K562 (cell line): ENCODE measurements at regions not wholly inside any gene's neighbourhood (a gene's known extent, or its start where the extent isn't known, plus 50 kb on each side); places are given as distances from the start of the nearest gene placed in this dataset.

Experiments used
- ATAC-seq: fragments of 200-7000 bp; cut with Tn5 transposase; 3 replicates; pipeline ENCODE4 v1.9.1; 2020; ENCODE audit warnings: moderate library complexity
- BruUV-seq: library from RNA; stranded (reverse); fragments of 400-500 nt; replicated peaks from 2 replicates; lab custom pipeline; 2021; lab: Mats Ljungman, UMichigan
- CTCF ChIA-PET: fragments of 300-600 bp; formaldehyde crosslinking; extraction: SDS; loops from one replicate; lab custom pipeline; 2021; ENCODE audit warnings: low intra/inter-chr PET ratio; lab: Yijun Ruan, JAX
- POLR2A ChIA-PET: fragments of 300-600, 350-650 bp; sonication (Branson Sonifier 250); formaldehyde crosslinking; extraction: SDS; loops from one replicate; lab custom pipeline; 2021; ENCODE audit warnings: antibody characterized with exemption, inconsistent platforms; lab: Yijun Ruan, JAX
- DNase-seq, 4 experiments: peaks; one replicate each; pipeline versions ENCODE4 v3.0.0 to v3.0.0-alpha.2; 2011 to 2018; ENCODE audit warnings: low spot score in 3 of 4, mixed read lengths in 3 of 4; ENCODE audit errors: extremely low read depth in 1 of 4
- FAIRE-seq: peaks from 2 replicates; lab custom pipeline; 2011; peaks lifted over from hg19 to GRCh38; lab: Jason Lieb, UNC
- H2AFZ ChIP-seq: 2 replicates; pipeline ENCODE4 v1.6.0; 2011; ENCODE audit warnings: low read depth, low read length, control low read depth, inconsistent platforms
- H3K27ac ChIP-seq: fragments of 200-600 bp; 3 replicates; pipeline ENCODE4 v1.8.0; 2011; ENCODE audit warnings: low read depth, mild to moderate bottlenecking, control low read depth, inconsistent platforms, low read length, moderate library complexity, mixed read lengths; ENCODE audit errors: extremely low read depth
- H3K27me3 ChIP-seq, 2 experiments: fragments of 300-600 bp in 1 of 2; 2 replicates in 1 of 2; 3 replicates in 1 of 2; pipeline versions ENCODE4 v1.6.0 to v1.8.0; 2011; ENCODE audit warnings: inconsistent platforms in 2 of 2, low read length in 2 of 2, mild to moderate bottlenecking in 1 of 2, mixed read lengths in 1 of 2, moderate library complexity in 1 of 2; ENCODE audit not compliant: control insufficient read depth in 2 of 2, insufficient read depth in 2 of 2
- H3K36me3 ChIP-seq: fragments of 300-600 bp; 3 replicates; pipeline ENCODE4 v1.8.0; 2011; ENCODE audit warnings: mild to moderate bottlenecking, low read length, inconsistent platforms; ENCODE audit not compliant: control insufficient read depth, insufficient read depth
- H3K4me1 ChIP-seq, 2 experiments: fragments of 200-600 bp in 1 of 2; replicated peaks in 1 of 2; 2 replicates in 1 of 2; 3 replicates in 1 of 2; pipeline versions ENCODE4 v1.5.1 to v1.8.0; 2011; ENCODE audit warnings: inconsistent platforms in 2 of 2, low read length in 2 of 2, mild to moderate bottlenecking in 1 of 2, mixed read lengths in 1 of 2, moderate library complexity in 1 of 2; ENCODE audit not compliant: control insufficient read depth in 2 of 2, insufficient read depth in 2 of 2
- H3K4me2 ChIP-seq: 2 replicates; pipeline ENCODE4 v1.6.1; 2011; ENCODE audit warnings: low read length, control low read depth, inconsistent platforms, mixed read lengths; ENCODE audit not compliant: insufficient read depth
- H3K4me3 ChIP-seq: fragments of 200-600 bp; sonication (generic), shearing (Covaris generic); 2 replicates; pipeline ENCODE4 v1.5.1; 2016; ENCODE audit warnings: control low read depth, inconsistent platforms
- H3K79me2 ChIP-seq: fragments of 200-600 bp; 3 replicates; pipeline ENCODE4 v1.8.0; 2011; ENCODE audit warnings: low read length, inconsistent platforms; ENCODE audit not compliant: control insufficient read depth, insufficient read depth
- H3K9ac ChIP-seq, 2 experiments: 2 replicates each; pipeline versions ENCODE4 v1.6.0 to v1.6.1; 2011; ENCODE audit warnings: low read depth in 2 of 2, low read length in 2 of 2, control low read depth in 1 of 2, inconsistent platforms in 1 of 2, mild to moderate bottlenecking in 1 of 2, mixed read lengths in 1 of 2; ENCODE audit not compliant: insufficient read depth in 1 of 2
- H3K9me1 ChIP-seq: one replicate; pipeline ENCODE4 v1.6.0; 2011; ENCODE audit warnings: inconsistent platforms, mild to moderate bottlenecking, low read length, moderate library complexity; ENCODE audit not compliant: control insufficient read depth, insufficient read depth
- H3K9me3 ChIP-seq: replicated peaks from 2 replicates; pipeline ENCODE4 v1.5.1; 2011; ENCODE audit warnings: low read depth, low read length, inconsistent platforms; ENCODE audit not compliant: control insufficient read depth, insufficient read depth
- H4K20me1 ChIP-seq: replicated peaks from 2 replicates; pipeline ENCODE4 v1.6.1; 2011; ENCODE audit warnings: low read length, inconsistent platforms, mixed read lengths; ENCODE audit not compliant: control insufficient read depth, insufficient read depth
- CREM ChIP-seq: IDR thresholded peaks from 2 replicates; pipeline ENCODE4 v1.6.1; 2014; ENCODE audit warnings: antibody characterized with exemption, low read depth
- GABPB2 ChIP-seq: fragments of 250-450 bp; sonication (Bioruptor Pico); conservative IDR thresholded peaks from 2 replicates; pipeline ENCODE4 v1.5.1; 2021; ENCODE audit warnings: mild to moderate bottlenecking
- LCOR ChIP-seq: sonication (generic); formaldehyde crosslinking; IDR thresholded peaks from 2 replicates; pipeline ENCODE4 v1.8.0; 2022; ENCODE audit warnings: mild to moderate bottlenecking, missing genetic modification reagents
- NCOR1 ChIP-seq: fragments of 450-650 bp; IDR thresholded peaks from 2 replicates; pipeline ENCODE4 v1.6.1; 2016; ENCODE audit warnings: mild to moderate bottlenecking, moderate library complexity
- NR4A1 ChIP-seq, 2 experiments: fragments of 250-450 bp in 1 of 2; fragments of 450-650 bp in 1 of 2; sonication (Bioruptor Pico) in 1 of 2; IDR thresholded peaks; 2 replicates each; pipeline versions ENCODE4 v1.4.0 to v1.6.1; 2016 to 2020; ENCODE audit warnings: mild to moderate bottlenecking in 2 of 2, missing compliant biosample characterization in 1 of 2, missing genetic modification characterization in 1 of 2, moderate library complexity in 1 of 2
- RHOXF2B ChIP-seq: fragments of 250-450 bp; sonication (Bioruptor Pico); conservative IDR thresholded peaks from 2 replicates; pipeline ENCODE4 v1.5.1; 2021
- WGBS: fragments of 100-300 bp; shearing (Covaris generic); methylation state at CpG from one replicate; pipeline ENCODE4 v1.1.6; 2016; ENCODE audit warnings: low coverage, mixed read lengths; ENCODE audit not compliant: insufficient coverage; ENCODE audit errors: missing lambda C conversion rate; 5-methylcytosine and 5-hydroxymethylcytosine counted together
- in situ Hi-C: fragments of 300-500 bp; cut with MboI; formaldehyde crosslinking; loops from 4 replicates; pipeline ENCODE4 v1.15.0; 2018; ENCODE audit warnings: inconsistent platforms, mixed read lengths
- intact Hi-C: fragments of 100-400 bp; cut with micrococcal nuclease; formaldehyde crosslinking; loops from 2 replicates; pipeline ENCODE4 v1.14.2; 2022
- TF ChIP-seq, protein P1 (sequence below): fragments of 450-650 bp; IDR thresholded peaks from 2 replicates; pipeline ENCODE4 v1.6.1; 2016; ENCODE audit warnings: borderline replicate concordance
- TF ChIP-seq, protein P2 (sequence below): fragments of 250-450 bp; sonication (Bioruptor Pico); IDR thresholded peaks from 2 replicates; pipeline ENCODE4 v1.4.0; 2020; ENCODE audit warnings: borderline replicate concordance
- TF ChIP-seq, protein P3 (sequence below): sonication (generic); formaldehyde crosslinking; IDR thresholded peaks from 2 replicates; pipeline ENCODE4 v1.8.0; 2022; ENCODE audit warnings: mild to moderate bottlenecking, missing genetic modification reagents

DNA sequence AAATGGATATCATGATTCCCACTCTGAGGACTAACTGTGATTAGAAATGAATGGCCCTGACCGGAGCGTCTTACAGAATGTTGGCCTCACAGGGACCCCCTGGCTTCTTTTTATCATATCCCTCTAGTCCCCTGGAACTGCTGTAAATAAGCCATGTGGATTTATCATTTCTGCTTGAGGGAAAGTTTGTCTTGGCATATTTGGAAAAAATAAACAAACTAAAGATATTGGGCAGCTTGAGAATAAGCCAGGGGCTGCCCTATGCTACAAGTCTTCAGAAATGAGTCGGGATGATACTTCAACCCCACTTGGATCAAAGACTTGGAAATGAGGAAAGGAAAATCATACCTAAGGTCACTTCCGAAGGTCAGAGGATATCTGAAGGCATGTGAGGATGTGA, 179.1 kb downstream of the THBS2 start:
- no peaks in the 10 kb centered on the region for H3K36me3 ChIP-seq
- no peaks in the 10 kb centered on the region for H3K9me3 ChIP-seq
- no peaks in the 10 kb centered on the region for H4K20me1 ChIP-seq
- POLR2A ChIA-PET = no interaction called here
- intact Hi-C loops = no loop called here
- CTCF ChIA-PET = no interaction called here
- WGBS = 5% methylated on average over 4 of the region's 4 CpGs
- H3K4me2 ChIP-seq = no peak overlapping the region
- FAIRE-seq = no peak
- no peak overlapping the region for H3K27ac ChIP-seq
- no peak overlapping the region for H3K9ac ChIP-seq
- H3K4me1 ChIP-seq = no peaks in the 10 kb centered on the region
- no peak overlapping the region for H2AFZ ChIP-seq
- no peak for DNase-seq
- H3K9me1 ChIP-seq = no peaks in the 10 kb centered on the region
- ATAC-seq = no peak
- BruUV-seq = no TSS peak
- peaks cover 24 to 55% of the 10 kb centered on the region in 2 experiments; a peak in 4 of 5 replicates for H3K27me3 ChIP-seq
- no peaks in the 10 kb centered on the region for H3K79me2 ChIP-seq
- TF ChIP-seq NR4A1 (CRISPR knock-in tag; IDR thresholded peaks at IDR 0.05) = no peak
- no peak for TF ChIP-seq NR4A1 (tag; IDR thresholded peaks at IDR 0.05)
- no peak for TF ChIP-seq RHOXF2B (CRISPR knock-in tag)
- TF ChIP-seq, protein P1, sequence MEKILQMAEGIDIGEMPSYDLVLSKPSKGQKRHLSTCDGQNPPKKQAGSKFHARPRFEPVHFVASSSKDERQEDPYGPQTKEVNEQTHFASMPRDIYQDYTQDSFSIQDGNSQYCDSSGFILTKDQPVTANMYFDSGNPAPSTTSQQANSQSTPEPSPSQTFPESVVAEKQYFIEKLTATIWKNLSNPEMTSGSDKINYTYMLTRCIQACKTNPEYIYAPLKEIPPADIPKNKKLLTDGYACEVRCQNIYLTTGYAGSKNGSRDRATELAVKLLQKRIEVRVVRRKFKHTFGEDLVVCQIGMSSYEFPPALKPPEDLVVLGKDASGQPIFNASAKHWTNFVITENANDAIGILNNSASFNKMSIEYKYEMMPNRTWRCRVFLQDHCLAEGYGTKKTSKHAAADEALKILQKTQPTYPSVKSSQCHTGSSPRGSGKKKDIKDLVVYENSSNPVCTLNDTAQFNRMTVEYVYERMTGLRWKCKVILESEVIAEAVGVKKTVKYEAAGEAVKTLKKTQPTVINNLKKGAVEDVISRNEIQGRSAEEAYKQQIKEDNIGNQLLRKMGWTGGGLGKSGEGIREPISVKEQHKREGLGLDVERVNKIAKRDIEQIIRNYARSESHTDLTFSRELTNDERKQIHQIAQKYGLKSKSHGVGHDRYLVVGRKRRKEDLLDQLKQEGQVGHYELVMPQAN = no peak
- TF ChIP-seq, protein P2, sequence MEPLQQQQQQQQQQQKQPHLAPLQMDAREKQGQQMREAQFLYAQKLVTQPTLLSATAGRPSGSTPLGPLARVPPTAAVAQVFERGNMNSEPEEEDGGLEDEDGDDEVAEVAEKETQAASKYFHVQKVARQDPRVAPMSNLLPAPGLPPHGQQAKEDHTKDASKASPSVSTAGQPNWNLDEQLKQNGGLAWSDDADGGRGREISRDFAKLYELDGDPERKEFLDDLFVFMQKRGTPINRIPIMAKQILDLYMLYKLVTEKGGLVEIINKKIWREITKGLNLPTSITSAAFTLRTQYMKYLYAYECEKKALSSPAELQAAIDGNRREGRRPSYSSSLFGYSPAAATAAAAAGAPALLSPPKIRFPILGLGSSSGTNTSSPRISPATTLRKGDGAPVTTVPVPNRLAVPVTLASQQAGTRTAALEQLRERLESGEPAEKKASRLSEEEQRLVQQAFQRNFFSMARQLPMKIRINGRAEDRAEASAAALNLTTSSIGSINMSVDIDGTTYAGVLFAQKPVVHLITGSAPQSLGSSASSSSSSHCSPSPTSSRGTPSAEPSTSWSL (CRISPR knock-in tag) = no peak
- TF ChIP-seq NCOR1 = no peak
- TF ChIP-seq GABPB2 (CRISPR knock-in tag) = no peak
- TF ChIP-seq, protein P3, sequence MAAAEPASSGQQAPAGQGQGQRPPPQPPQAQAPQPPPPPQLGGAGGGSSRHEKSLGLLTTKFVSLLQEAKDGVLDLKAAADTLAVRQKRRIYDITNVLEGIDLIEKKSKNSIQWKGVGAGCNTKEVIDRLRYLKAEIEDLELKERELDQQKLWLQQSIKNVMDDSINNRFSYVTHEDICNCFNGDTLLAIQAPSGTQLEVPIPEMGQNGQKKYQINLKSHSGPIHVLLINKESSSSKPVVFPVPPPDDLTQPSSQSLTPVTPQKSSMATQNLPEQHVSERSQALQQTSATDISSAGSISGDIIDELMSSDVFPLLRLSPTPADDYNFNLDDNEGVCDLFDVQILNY (CRISPR knock-in tag) = no peak
- TF ChIP-seq LCOR = no peak
- TF ChIP-seq CREM = no peak
- H3K4me3 ChIP-seq = no peak overlapping the region
- in situ Hi-C loops = no loop called here
